SIG-M5 treated with dmso at 0.1 percent for 504 hours (cell line): ENCODE measurements at regions not wholly inside any gene's neighbourhood (a gene's known extent, or its start where the extent isn't known, plus 50 kb on each side); places are given as distances from the start of the nearest gene placed in this dataset.
"Not testable (repeated sequence)": the region's sequence is repeated elsewhere in the genome, so short reads cannot be mapped to it uniquely, and the experiment has no call there.

Source experiments
- DNase-seq: peaks from one replicate; lab custom pipeline; 2025; ENCODE audit not compliant: unreplicated experiment; lab: John Stamatoyannopoulos, UW

DNA sequence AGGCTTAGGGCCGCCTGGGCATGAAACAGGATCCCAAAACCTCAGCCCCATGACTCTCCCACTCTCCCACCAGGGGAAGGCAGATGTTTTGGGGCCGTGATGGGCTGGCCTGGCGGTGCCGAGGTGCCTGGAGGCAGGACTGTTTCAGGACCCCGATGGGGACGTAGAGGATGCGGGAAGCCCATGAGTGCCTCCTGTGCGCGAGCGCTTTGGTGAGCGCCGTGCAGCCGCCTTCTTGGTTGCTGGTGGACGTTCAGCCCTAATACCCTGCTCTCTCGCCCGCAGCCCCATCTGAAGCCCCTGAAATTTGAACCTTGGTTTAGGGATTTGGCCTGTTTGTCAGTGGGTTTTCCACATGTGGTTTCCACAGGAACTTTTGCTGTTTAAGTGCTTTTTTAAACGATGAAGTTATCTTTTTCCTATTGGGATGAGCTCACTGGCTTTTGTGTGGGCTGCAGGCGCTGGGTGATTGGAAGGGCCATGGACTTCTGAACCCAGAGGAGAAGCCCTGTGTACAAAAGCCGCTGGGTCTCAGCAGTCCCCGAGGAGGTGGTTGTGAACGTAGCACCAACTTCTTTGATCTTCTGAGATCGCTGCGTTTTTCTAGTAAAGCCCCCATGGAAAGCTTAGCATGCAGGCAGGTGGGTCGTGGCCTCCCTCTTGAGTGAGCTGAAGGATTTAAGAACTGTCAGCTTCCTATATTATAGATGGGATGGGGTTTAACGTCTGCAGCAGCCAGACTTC lies 145.7 kb downstream of the NPIPB11 start:
- DNase-seq: not testable (repeated sequence)

- not testable (repeated sequence) for DNase-seq
Observed at GRCh38 chr16:29259635-29260457, 146.7 kb downstream of the NPIPB11 start.

- not testable (repeated sequence) for DNase-seq
Observed at GRCh38 chr16:29258946-29259634, 147.4 kb downstream of the NPIPB11 start.

GRCh38 chr16:29257419-29258336 lies 148.8 kb downstream of the NPIPB11 start:
- not testable (repeated sequence) for DNase-seq

DNA sequence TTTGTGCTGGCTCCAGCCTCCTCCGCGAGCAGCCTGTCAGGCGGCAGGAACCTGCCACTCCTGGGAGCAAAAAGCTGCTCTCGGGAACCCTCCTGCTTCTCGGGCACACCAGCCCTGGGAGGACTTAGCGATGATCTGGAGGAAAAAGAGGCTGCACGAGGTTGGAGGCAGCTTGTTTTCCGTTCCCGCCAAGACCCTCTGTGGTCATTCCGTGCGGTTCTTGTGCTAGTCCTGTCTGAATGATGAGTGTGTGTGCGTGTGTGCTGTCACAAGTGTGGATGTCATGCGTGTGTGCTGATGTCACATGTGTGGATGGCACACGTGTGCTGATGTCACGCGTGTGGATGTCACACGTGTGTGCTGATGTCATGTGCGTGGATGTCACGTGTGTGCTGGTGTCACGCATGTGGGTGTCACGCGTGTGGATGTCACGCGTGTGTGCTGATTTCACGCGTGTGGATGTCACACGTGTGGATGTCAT lies 150.0 kb downstream of the NPIPB11 start:
- no peak for DNase-seq

GRCh38 chr16:29255957-29256356 lies 150.6 kb downstream of the NPIPB11 start:
- not testable (repeated sequence) for DNase-seq

- DNase-seq: not testable (repeated sequence)
Observed at GRCh38 chr16:29255496-29255796, 151.1 kb downstream of the NPIPB11 start.

- DNase-seq: no peak
Observed at GRCh38 chr16:29254676-29255495, 151.6 kb downstream of the NPIPB11 start.

- not testable (repeated sequence) for DNase-seq
Observed at GRCh38 chr16:29253716-29254590, 152.6 kb downstream of the NPIPB11 start.

DNA sequence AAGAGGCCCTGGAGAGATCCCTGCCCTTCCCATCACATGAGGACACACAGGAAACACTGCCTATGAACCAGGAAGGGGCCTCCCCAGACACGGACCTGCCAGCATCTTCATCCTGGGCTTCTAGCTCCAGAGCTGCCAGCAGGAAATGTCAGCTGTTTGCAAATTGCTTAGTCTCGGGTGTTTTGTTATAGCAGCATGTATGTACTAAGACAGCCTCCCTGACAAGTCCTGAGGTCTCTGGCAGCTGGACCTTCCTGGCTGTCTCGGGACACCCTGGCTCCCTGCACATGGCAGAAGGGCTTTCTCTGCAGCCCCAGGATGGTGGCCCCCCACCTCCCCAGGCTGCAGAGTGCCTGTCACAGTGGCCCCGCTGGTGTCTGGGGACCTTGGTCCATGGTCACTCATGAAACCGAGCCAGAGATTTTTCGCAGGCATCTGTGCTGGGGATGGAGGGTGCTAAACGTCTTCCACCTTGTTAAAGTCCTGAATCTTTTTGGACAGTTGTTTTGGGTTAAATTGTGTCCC lies 153.4 kb downstream of the NPIPB11 start:
- not testable (repeated sequence) for DNase-seq

GRCh38 chr16:29252311-29252710 lies 154.2 kb downstream of the NPIPB11 start:
- DNase-seq: not testable (repeated sequence)

DNA sequence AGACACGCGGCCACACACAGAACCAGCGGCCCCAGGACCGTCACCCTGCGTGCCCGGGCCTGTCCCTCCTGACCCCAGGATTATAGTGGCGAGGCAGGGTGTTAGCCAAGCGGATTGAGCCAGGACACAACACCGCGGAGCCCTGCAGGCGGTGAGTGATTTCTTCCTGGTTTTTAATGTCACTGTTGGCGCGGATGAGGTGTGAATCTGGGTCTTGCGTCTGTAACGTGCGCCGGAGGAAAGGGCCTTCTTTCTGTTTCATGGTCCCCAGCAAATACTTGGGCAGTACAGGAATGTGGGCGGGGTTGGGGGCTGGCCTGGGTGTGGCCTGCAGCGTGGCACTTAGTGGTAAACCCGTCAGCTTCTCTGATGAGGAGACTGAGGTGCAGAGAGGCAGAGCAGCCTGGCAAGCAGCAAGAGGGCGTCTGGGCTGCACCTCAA lies 154.9 kb downstream of the NPIPB11 start:
- not testable (repeated sequence) for DNase-seq

- not testable (repeated sequence) for DNase-seq
Observed at GRCh38 chr16:29250923-29251434, 155.5 kb downstream of the NPIPB11 start.

- not testable (repeated sequence) for DNase-seq
Observed at GRCh38 chr16:29250469-29250868, 156.0 kb downstream of the NPIPB11 start.

GRCh38 chr16:29248940-29249318 lies 157.6 kb downstream of the NPIPB11 start:
- not testable (repeated sequence) for DNase-seq

GRCh38 chr16:29248306-29248939 lies 158.1 kb downstream of the NPIPB11 start:
- DNase-seq: not testable (repeated sequence)

- DNase-seq: not testable (repeated sequence)
Observed at GRCh38 chr16:29246091-29246490, 160.4 kb downstream of the NPIPB11 start.

- no peak for DNase-seq
Observed at GRCh38 chr16:29237971-29238370, 168.5 kb downstream of the NPIPB11 start.
